GM23338 (cell line): ENCODE measurements at regions not wholly inside any gene's neighbourhood (a gene's known extent, or its start where the extent isn't known, plus 50 kb on each side); places are given as distances from the start of the nearest gene placed in this dataset.

Experiments used
- EZH2 ChIP-seq: fragments of 200-600 bp; sonication (generic); IDR thresholded peaks from one replicate; pipeline ENCODE4 v1.8.0; 2017; ENCODE audit warnings: antibody characterized with exemption, mild to moderate bottlenecking, low read depth; ENCODE audit not compliant: unreplicated experiment
- TF ChIP-seq, protein P1 (sequence below), 2 experiments: fragments of 200-600 bp in 1 of 2; sonication (generic) in 1 of 2; conservative IDR thresholded peaks; 2 replicates each; pipeline versions ENCODE4 v1.5.1 to v1.6.1; 2016 to 2017; ENCODE audit warnings: antibody characterized with exemption in 2 of 2, low read depth in 2 of 2, mild to moderate bottlenecking in 2 of 2, moderate library complexity in 1 of 2
- TF ChIP-seq, protein P2 (sequence below): IDR thresholded peaks from 2 replicates; pipeline ENCODE4 v1.6.1; 2016; ENCODE audit warnings: antibody characterized with exemption

DNA sequence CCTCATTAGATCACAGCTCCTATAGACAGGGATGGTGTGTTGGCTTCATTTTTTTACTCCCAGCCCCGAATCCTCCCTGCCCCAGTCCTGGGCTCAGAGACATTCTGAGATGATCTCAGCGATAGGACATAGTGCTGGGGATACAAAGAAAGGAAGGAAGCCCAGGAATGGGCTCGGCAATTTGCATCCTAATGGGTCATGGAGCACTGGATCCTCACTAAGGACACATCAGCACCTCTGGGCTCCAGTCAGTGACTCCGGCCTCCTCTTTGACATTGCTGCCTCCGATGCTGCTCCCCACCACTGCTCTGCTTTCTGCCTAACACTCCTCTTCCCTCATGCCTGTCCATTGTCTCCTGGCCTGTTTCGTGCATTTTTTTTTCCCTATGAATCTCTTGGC lies 489.1 kb downstream of the STK39 start:
- no peak for TF ChIP-seq EZH2
- TF ChIP-seq, protein P1, sequence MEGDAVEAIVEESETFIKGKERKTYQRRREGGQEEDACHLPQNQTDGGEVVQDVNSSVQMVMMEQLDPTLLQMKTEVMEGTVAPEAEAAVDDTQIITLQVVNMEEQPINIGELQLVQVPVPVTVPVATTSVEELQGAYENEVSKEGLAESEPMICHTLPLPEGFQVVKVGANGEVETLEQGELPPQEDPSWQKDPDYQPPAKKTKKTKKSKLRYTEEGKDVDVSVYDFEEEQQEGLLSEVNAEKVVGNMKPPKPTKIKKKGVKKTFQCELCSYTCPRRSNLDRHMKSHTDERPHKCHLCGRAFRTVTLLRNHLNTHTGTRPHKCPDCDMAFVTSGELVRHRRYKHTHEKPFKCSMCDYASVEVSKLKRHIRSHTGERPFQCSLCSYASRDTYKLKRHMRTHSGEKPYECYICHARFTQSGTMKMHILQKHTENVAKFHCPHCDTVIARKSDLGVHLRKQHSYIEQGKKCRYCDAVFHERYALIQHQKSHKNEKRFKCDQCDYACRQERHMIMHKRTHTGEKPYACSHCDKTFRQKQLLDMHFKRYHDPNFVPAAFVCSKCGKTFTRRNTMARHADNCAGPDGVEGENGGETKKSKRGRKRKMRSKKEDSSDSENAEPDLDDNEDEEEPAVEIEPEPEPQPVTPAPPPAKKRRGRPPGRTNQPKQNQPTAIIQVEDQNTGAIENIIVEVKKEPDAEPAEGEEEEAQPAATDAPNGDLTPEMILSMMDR (conservative IDR thresholded peaks at IDR 0.05; ENCODE audit: low read depth in 2 of 2), result no peak
- TF ChIP-seq, protein P2, sequence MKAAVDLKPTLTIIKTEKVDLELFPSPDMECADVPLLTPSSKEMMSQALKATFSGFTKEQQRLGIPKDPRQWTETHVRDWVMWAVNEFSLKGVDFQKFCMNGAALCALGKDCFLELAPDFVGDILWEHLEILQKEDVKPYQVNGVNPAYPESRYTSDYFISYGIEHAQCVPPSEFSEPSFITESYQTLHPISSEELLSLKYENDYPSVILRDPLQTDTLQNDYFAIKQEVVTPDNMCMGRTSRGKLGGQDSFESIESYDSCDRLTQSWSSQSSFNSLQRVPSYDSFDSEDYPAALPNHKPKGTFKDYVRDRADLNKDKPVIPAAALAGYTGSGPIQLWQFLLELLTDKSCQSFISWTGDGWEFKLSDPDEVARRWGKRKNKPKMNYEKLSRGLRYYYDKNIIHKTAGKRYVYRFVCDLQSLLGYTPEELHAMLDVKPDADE, result no peak
